H9 (cell line): ENCODE measurements at regions not wholly inside any gene's neighbourhood (a gene's known extent, or its start where the extent isn't known, plus 50 kb on each side); places are given as distances from the start of the nearest gene placed in this dataset.

Experiments used
- DNase-seq: peaks from one replicate; pipeline ENCODE4 v3.0.0-alpha.2; 2017
- H2AFZ ChIP-seq: one replicate; pipeline ENCODE4 v1.6.1; 2013; ENCODE audit warnings: mild to moderate bottlenecking, low read length, control low read depth, moderate library complexity
- H2AK5ac ChIP-seq: 2 replicates; pipeline ENCODE4 v1.6.1; 2013; ENCODE audit warnings: low read length, control low read depth, mixed read lengths; ENCODE audit not compliant: insufficient read length
- H2BK120ac ChIP-seq: one replicate; pipeline ENCODE4 v1.6.1; 2013; ENCODE audit warnings: low read depth, mild to moderate bottlenecking, low read length, control low read depth, inconsistent platforms; ENCODE audit not compliant: poor library complexity, severe bottlenecking
- H2BK12ac ChIP-seq: 2 replicates; pipeline ENCODE4 v1.6.1; 2013; ENCODE audit warnings: low read length, control low read depth, mixed read lengths, low read depth; ENCODE audit not compliant: insufficient read length
- H2BK15ac ChIP-seq: 2 replicates; pipeline ENCODE4 v1.6.1; 2013; ENCODE audit warnings: low read depth, low read length, control low read depth
- H2BK20ac ChIP-seq: one replicate; pipeline ENCODE4 v1.6.1; 2013; ENCODE audit warnings: low read depth, mild to moderate bottlenecking, low read length, control low read depth, inconsistent platforms; ENCODE audit not compliant: poor library complexity, severe bottlenecking
- H2BK5ac ChIP-seq: 2 replicates; pipeline ENCODE4 v1.6.1; 2013; ENCODE audit warnings: low read length, control low read depth, mixed read lengths; ENCODE audit not compliant: insufficient read length
- H3K14ac ChIP-seq: 2 replicates; pipeline ENCODE4 v1.6.1; 2013; ENCODE audit warnings: low read length, control low read depth; ENCODE audit not compliant: insufficient read depth
- H3K18ac ChIP-seq: 2 replicates; pipeline ENCODE4 v1.6.1; 2013; ENCODE audit warnings: low read depth, mild to moderate bottlenecking, mixed read lengths, low read length, control low read depth; ENCODE audit not compliant: insufficient read length
- H3K23ac ChIP-seq: 2 replicates; pipeline ENCODE4 v1.6.1; 2013; ENCODE audit warnings: low read length, control low read depth, mixed read lengths, low read depth; ENCODE audit not compliant: insufficient read length
- H3K23me2 ChIP-seq: 2 replicates; pipeline ENCODE4 v1.6.1; 2013; ENCODE audit warnings: low read depth, mild to moderate bottlenecking, mixed read lengths, low read length, control low read depth; ENCODE audit not compliant: insufficient read length, poor library complexity, severe bottlenecking
- H3K27ac ChIP-seq: 2 replicates; pipeline ENCODE4 v1.5.1; 2013; ENCODE audit warnings: low read length, control low read depth, mixed read lengths, low read depth; ENCODE audit not compliant: insufficient read length
- H3K27me3 ChIP-seq: 2 replicates; pipeline ENCODE4 v1.6.1; 2013; ENCODE audit warnings: low read length, control low read depth, inconsistent platforms; ENCODE audit not compliant: insufficient read depth
- H3K4ac ChIP-seq: 2 replicates; pipeline ENCODE4 v1.6.1; 2013; ENCODE audit warnings: low read depth, mild to moderate bottlenecking, control low read depth, inconsistent platforms, low read length, moderate library complexity
- H3K4me1 ChIP-seq: 2 replicates; pipeline ENCODE4 v1.6.1; 2013; ENCODE audit warnings: low read length, control low read depth, inconsistent platforms; ENCODE audit not compliant: insufficient read depth
- H3K4me2 ChIP-seq: 2 replicates; pipeline ENCODE4 v1.6.1; 2013; ENCODE audit warnings: low read length, control low read depth, mixed read lengths; ENCODE audit not compliant: insufficient read length, insufficient read depth
- H3K56ac ChIP-seq: 2 replicates; pipeline ENCODE4 v1.6.1; 2013; ENCODE audit warnings: low read depth, mild to moderate bottlenecking, mixed read lengths, low read length, control low read depth; ENCODE audit not compliant: insufficient read length
- H3K79me1 ChIP-seq: 2 replicates; pipeline ENCODE4 v1.6.1; 2013; ENCODE audit warnings: low read depth, mild to moderate bottlenecking, moderate library complexity, low read length, control low read depth, inconsistent platforms; ENCODE audit not compliant: insufficient read depth, poor library complexity, severe bottlenecking
- H3K79me2 ChIP-seq: 2 replicates; pipeline ENCODE4 v1.6.1; 2013; ENCODE audit warnings: low read length, control low read depth, inconsistent platforms; ENCODE audit not compliant: insufficient read depth
- H3K9ac ChIP-seq: 2 replicates; pipeline ENCODE4 v1.6.1; 2013; ENCODE audit warnings: low read length, control low read depth, mixed read lengths; ENCODE audit not compliant: insufficient read length; ENCODE audit errors: extremely low read depth
- H3K9me3 ChIP-seq: one replicate; pipeline ENCODE4 v1.6.1; 2013; ENCODE audit warnings: low read depth, low read length, inconsistent platforms; ENCODE audit not compliant: control insufficient read depth
- H3T11ph ChIP-seq: one replicate; pipeline ENCODE4 v1.6.1; 2013; ENCODE audit warnings: mild to moderate bottlenecking, low read length, control low read depth, inconsistent platforms
- H4K20me1 ChIP-seq: one replicate; pipeline ENCODE4 v1.6.1; 2013; ENCODE audit not compliant: control insufficient read depth, insufficient read length, insufficient read depth
- H4K5ac ChIP-seq: 2 replicates; pipeline ENCODE4 v1.6.1; 2013; ENCODE audit warnings: low read depth, mild to moderate bottlenecking, mixed read lengths, low read length, control low read depth; ENCODE audit not compliant: insufficient read length
- H4K8ac ChIP-seq: replicated peaks from 2 replicates; pipeline ENCODE4 v1.6.1; 2013; ENCODE audit warnings: low read length, control low read depth, mixed read lengths, low read depth; ENCODE audit not compliant: insufficient read length
- H4K91ac ChIP-seq: 2 replicates; pipeline ENCODE4 v1.6.1; 2013; ENCODE audit warnings: low read depth, mild to moderate bottlenecking, moderate library complexity, mixed read lengths, low read length, control low read depth; ENCODE audit not compliant: insufficient read length
- H3K27ac Mint-ChIP-seq, 3 experiments: 2 replicates in 2 of 3; 3 replicates in 1 of 3; pipeline ENCODE4 v1.8.0; 2020 to 2021; ENCODE audit warnings: mixed read lengths in 3 of 3, mild to moderate bottlenecking in 1 of 3, moderate library complexity in 1 of 3
- H3K27me3 Mint-ChIP-seq: 2 replicates; pipeline ENCODE4 v1.8.0; 2021; ENCODE audit warnings: low read depth, mild to moderate bottlenecking, moderate library complexity, mixed read lengths
- H3K36me3 Mint-ChIP-seq, 3 experiments: 2 replicates in 2 of 3; 3 replicates in 1 of 3; pipeline ENCODE4 v1.8.0; 2020 to 2021; ENCODE audit warnings: low read depth in 3 of 3, mixed read lengths in 3 of 3; ENCODE audit not compliant: insufficient read depth in 1 of 3
- H3K4me1 Mint-ChIP-seq, 2 experiments: 2 replicates each; pipeline ENCODE4 v1.8.0; 2020; ENCODE audit warnings: mixed read lengths in 2 of 2
- H3K4me3 Mint-ChIP-seq, 2 experiments: 2 replicates in 1 of 2; 3 replicates in 1 of 2; pipeline ENCODE4 v1.8.0; 2020 to 2021; ENCODE audit warnings: mild to moderate bottlenecking in 2 of 2, mixed read lengths in 2 of 2, moderate library complexity in 1 of 2
- H3K9me3 Mint-ChIP-seq, 2 experiments: 2 replicates in 1 of 2; 3 replicates in 1 of 2; pipeline ENCODE4 v1.8.0; 2020; ENCODE audit warnings: mild to moderate bottlenecking in 2 of 2, mixed read lengths in 2 of 2, moderate library complexity in 1 of 2
- WGBS: extraction: QIAGEN DNeasy Blood & Tissue Kit; methylation state at CpG from one replicate; pipeline ENCODE4 v1.1.7; 2013; ENCODE audit warnings: missing lambda C conversion rate, low lambda C conversion rate, mixed read lengths; ENCODE audit not compliant: insufficient read length; ENCODE audit errors: extremely low coverage; 5-methylcytosine and 5-hydroxymethylcytosine counted together
- TF ChIP-seq, protein P1 (sequence below): fragments of 200-600 bp; sonication (generic); conservative IDR thresholded peaks from 3 replicates; pipeline ENCODE4 v1.8.0; 2021; ENCODE audit warnings: antibody characterized with exemption, mild to moderate bottlenecking

DNA sequence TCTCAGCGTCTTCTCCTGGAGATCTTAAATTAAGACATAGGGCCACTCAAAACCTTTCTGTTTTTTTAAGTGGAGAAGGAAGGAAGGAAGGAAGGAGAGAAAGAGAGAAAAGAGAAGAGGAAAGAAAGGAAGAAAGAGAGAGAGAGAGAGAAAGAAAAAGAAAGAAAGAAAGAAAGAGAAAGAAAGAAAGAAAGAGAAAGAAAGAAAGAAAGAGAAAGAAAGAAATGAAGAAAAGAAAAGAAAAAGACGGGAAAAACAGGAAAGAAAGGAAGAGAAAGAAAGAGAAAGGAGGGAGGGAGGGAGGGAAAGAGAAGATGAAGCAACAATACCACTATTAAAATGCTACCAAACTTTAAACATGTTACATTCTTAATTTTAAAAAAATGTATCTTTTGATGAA lies 336.5 kb upstream of the ARID1B start:
- no peak overlapping the region for H3K4me3 Mint-ChIP-seq
- Histone ChIP-seq H2AFZ (no peak overlapping the region), H2BK120ac (no peak overlapping the region), H2BK5ac (no peak overlapping the region), H4K5ac (no peak overlapping the region), H4K8ac (no peak overlapping the region), H3K9ac (no peak overlapping the region), H2BK20ac (no peak overlapping the region), H3K27ac (no peak overlapping the region), H3K23me2 (no peaks in the 10 kb centered on the region), H3T11ph (no peak overlapping the region), H3K23ac (no peak overlapping the region), H2BK15ac (no peak overlapping the region), H3K4me1 (no peaks in the 10 kb centered on the region), H2AK5ac (no peak overlapping the region), H3K79me1 (no peaks in the 10 kb centered on the region), H4K91ac (no peak overlapping the region), H3K18ac (no peak overlapping the region), H3K4me2 (no peak overlapping the region), H2BK12ac (no peak overlapping the region), H3K79me2 (no peaks in the 10 kb centered on the region), H3K4ac (no peak overlapping the region), H3K9me3 (no peaks in the 10 kb centered on the region), H3K27me3 (no peaks in the 10 kb centered on the region), H3K14ac (no peak overlapping the region), H4K20me1 (no peaks in the 10 kb centered on the region), H3K56ac (no peak overlapping the region)
- no peak for DNase-seq
- peaks cover 8 to 12% of the 10 kb centered on the region in 2 experiments; a peak in 3 of 4 replicates for H3K4me1 Mint-ChIP-seq
- H3K9me3 Mint-ChIP-seq: no peaks in the 10 kb centered on the region
- H3K27me3 Mint-ChIP-seq: peaks cover 2% of the 10 kb centered on the region; the same call in 1 of the 2 replicates
- no peak overlapping the region for H3K27ac Mint-ChIP-seq
- TF ChIP-seq, protein P1, sequence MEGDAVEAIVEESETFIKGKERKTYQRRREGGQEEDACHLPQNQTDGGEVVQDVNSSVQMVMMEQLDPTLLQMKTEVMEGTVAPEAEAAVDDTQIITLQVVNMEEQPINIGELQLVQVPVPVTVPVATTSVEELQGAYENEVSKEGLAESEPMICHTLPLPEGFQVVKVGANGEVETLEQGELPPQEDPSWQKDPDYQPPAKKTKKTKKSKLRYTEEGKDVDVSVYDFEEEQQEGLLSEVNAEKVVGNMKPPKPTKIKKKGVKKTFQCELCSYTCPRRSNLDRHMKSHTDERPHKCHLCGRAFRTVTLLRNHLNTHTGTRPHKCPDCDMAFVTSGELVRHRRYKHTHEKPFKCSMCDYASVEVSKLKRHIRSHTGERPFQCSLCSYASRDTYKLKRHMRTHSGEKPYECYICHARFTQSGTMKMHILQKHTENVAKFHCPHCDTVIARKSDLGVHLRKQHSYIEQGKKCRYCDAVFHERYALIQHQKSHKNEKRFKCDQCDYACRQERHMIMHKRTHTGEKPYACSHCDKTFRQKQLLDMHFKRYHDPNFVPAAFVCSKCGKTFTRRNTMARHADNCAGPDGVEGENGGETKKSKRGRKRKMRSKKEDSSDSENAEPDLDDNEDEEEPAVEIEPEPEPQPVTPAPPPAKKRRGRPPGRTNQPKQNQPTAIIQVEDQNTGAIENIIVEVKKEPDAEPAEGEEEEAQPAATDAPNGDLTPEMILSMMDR: no peak
- no CpG with 5 or more reads among the region's 2 CpGs for WGBS
- H3K36me3 Mint-ChIP-seq: no peaks in the 10 kb centered on the region; a peak in 1 of 7 replicates
